ENCODE measurements at regions not wholly inside any gene's neighbourhood (a gene's known extent, or its start where the extent isn't known, plus 50 kb on each side); places are given as distances from the start of the nearest gene placed in this dataset.
"Not testable (repeated sequence)": the region's sequence is repeated elsewhere in the genome, so short reads cannot be mapped to it uniquely, and the experiment has no call there.

- no peak for ATAC-seq
Measured at GRCh38 chr4:112057470-112057869, 87.8 kb upstream of the FAM241A start.

GRCh38 chr4:112058433-112058832 is 86.8 kb upstream of the FAM241A start:
- peak; percentile 78 for ATAC-seq

GRCh38 chr4:112060212-112060611 is 85.0 kb upstream of the FAM241A start:
- peak; percentile 52 for ATAC-seq

GRCh38 chr4:112061207-112061817 is 83.9 kb upstream of the FAM241A start:
- no peak for ATAC-seq

- ATAC-seq: no peak
Measured at GRCh38 chr4:112063260-112063659, 82.0 kb upstream of the FAM241A start.

GRCh38 chr4:112069110-112069509 is 76.1 kb upstream of the FAM241A start:
- no peak for ATAC-seq

- ATAC-seq: no peak
Measured at GRCh38 chr4:112073181-112073580, 72.1 kb upstream of the FAM241A start.

- peak; percentile 57 for ATAC-seq
Measured at GRCh38 chr4:112075129-112075753, 70.0 kb upstream of the FAM241A start.

GRCh38 chr4:112075906-112076305 is 69.3 kb upstream of the FAM241A start:
- ATAC-seq: no peak

- no peak for ATAC-seq
Measured at GRCh38 chr4:112076919-112077608, 68.2 kb upstream of the FAM241A start.

- ATAC-seq: no peak
Measured at GRCh38 chr4:112077743-112078142, 67.5 kb upstream of the FAM241A start.

- peak; percentile 69 for ATAC-seq
Measured at GRCh38 chr4:112082954-112083586, 62.2 kb upstream of the FAM241A start.

- no peak for ATAC-seq
Measured at GRCh38 chr4:112083587-112084347, 61.5 kb upstream of the FAM241A start.

- ATAC-seq: no peak
Measured at GRCh38 chr4:112085156-112086035, 59.9 kb upstream of the FAM241A start.

GRCh38 chr4:112086036-112086434 is 59.2 kb upstream of the FAM241A start:
- ATAC-seq: no peak

GRCh38 chr4:112086661-112087060 is 58.6 kb upstream of the FAM241A start:
- ATAC-seq: not testable (repeated sequence)

GRCh38 chr4:112092330-112092729 is 52.9 kb upstream of the FAM241A start:
- ATAC-seq: not testable (repeated sequence)

GRCh38 chr4:112093636-112094202 is 51.5 kb upstream of the FAM241A start:
- ATAC-seq: no peak

- no peak for ATAC-seq
Measured at GRCh38 chr4:112094330-112094729, 50.9 kb upstream of the FAM241A start.

All from esophagus mucosa (tissue), 1 donor.